ENCODE measurements at regions not wholly inside any gene's neighbourhood (a gene's known extent, or its start where the extent isn't known, plus 50 kb on each side); places are given as distances from the start of the nearest gene placed in this dataset.

DNA sequence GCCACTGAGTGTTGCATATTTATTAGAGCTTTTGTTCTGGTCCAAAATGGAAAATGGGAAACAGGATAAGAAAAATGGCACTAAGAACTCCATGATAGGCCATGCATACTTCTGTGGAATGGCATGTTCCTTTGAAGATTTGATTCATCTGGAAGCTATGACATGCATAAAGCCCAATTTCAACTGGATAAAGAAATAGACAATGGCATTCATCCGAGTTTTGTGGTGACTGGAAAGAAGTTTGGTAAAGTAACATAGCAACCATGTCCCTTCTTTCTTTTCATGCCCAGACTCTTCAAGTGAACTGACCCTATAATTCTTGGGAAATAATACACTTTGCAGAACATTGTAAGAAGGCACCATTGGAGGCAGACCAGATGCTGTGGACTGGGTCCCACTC lies 368.4 kb upstream of the IL12A start:
- TF ChIP-seq, protein P1, sequence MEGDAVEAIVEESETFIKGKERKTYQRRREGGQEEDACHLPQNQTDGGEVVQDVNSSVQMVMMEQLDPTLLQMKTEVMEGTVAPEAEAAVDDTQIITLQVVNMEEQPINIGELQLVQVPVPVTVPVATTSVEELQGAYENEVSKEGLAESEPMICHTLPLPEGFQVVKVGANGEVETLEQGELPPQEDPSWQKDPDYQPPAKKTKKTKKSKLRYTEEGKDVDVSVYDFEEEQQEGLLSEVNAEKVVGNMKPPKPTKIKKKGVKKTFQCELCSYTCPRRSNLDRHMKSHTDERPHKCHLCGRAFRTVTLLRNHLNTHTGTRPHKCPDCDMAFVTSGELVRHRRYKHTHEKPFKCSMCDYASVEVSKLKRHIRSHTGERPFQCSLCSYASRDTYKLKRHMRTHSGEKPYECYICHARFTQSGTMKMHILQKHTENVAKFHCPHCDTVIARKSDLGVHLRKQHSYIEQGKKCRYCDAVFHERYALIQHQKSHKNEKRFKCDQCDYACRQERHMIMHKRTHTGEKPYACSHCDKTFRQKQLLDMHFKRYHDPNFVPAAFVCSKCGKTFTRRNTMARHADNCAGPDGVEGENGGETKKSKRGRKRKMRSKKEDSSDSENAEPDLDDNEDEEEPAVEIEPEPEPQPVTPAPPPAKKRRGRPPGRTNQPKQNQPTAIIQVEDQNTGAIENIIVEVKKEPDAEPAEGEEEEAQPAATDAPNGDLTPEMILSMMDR (IDR thresholded peaks at IDR 0.05; ENCODE audit: partially characterized antibody, unreplicated experiment): no peak
- no peaks in the 10 kb centered on the region for H3K27me3 Mint-ChIP-seq (ENCODE audit: unreplicated experiment)
- no peak for DNase-seq
- no peak overlapping the region for H3K4me3 Mint-ChIP-seq (ENCODE audit: unreplicated experiment)
- no peaks in the 10 kb centered on the region for H3K36me3 Mint-ChIP-seq (ENCODE audit: unreplicated experiment)
- no peaks in the 10 kb centered on the region for H3K4me1 Mint-ChIP-seq (ENCODE audit: low read depth, unreplicated experiment)
- H3K27ac Mint-ChIP-seq (ENCODE audit: unreplicated experiment): no peak overlapping the region
- no peaks in the 10 kb centered on the region for H3K9me3 Mint-ChIP-seq (ENCODE audit: unreplicated experiment)

DNA sequence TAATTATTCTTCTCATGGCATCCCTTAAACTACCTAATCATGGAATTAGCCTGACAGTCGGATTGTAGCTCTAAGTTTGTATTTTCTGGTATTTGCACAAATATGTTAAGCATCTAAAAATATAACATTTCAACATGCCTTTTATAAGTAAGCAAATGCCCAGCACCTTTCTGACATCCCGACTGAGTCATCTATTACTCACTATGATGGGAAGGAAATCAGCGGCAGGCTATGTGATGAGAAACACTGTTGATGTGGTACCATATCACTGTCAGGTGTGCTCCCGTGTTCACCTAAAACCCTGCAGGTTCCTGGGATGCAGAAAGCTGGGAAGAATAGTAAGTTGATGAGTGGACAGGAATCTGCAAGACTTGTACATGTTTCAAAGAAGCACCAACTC lies 367.8 kb upstream of the IL12A start:
- Mint-ChIP-seq H3K4me3 (ENCODE audit: unreplicated experiment) (no peak overlapping the region), H3K27ac (ENCODE audit: unreplicated experiment) (no peak overlapping the region), H3K9me3 (ENCODE audit: unreplicated experiment) (no peaks in the 10 kb centered on the region), H3K27me3 (ENCODE audit: unreplicated experiment) (no peaks in the 10 kb centered on the region), H3K36me3 (ENCODE audit: unreplicated experiment) (no peaks in the 10 kb centered on the region), H3K4me1 (ENCODE audit: low read depth, unreplicated experiment) (no peaks in the 10 kb centered on the region)
- DNase-seq: no peak
- TF ChIP-seq, protein P1 (IDR thresholded peaks at IDR 0.05; ENCODE audit: partially characterized antibody, unreplicated experiment): no peak

DNA sequence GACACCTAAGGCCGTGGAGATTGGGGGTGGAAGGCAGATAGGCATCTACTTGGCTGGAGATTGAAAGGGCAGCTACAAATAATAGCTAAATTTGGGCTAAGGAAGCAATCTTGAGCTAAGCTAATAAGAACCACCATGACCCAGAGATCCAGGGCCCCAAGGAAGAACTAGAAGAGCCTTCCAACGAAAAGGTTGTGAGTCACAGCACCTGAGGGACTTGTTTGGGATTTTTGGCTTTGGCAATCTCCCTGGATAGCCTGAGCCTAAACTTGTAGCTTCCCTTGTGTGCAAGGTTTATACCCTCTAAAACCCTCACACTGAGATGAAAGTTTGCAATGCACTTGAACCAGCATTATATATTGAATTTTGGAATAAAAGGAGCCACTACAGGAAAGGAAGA lies 364.0 kb upstream of the IL12A start:
- Mint-ChIP-seq H3K9me3 (ENCODE audit: unreplicated experiment) (no peaks in the 10 kb centered on the region), H3K27ac (ENCODE audit: unreplicated experiment) (no peak overlapping the region), H3K4me3 (ENCODE audit: unreplicated experiment) (no peak overlapping the region), H3K36me3 (ENCODE audit: unreplicated experiment) (no peaks in the 10 kb centered on the region), H3K4me1 (ENCODE audit: low read depth, unreplicated experiment) (no peaks in the 10 kb centered on the region), H3K27me3 (ENCODE audit: unreplicated experiment) (no peaks in the 10 kb centered on the region)
- TF ChIP-seq, protein P1 (IDR thresholded peaks at IDR 0.05; ENCODE audit: partially characterized antibody, unreplicated experiment): no peak
- no peak for DNase-seq

- DNase-seq: no peak
- TF ChIP-seq, protein P1 (IDR thresholded peaks at IDR 0.05; ENCODE audit: partially characterized antibody, unreplicated experiment): no peak
- Mint-ChIP-seq H3K27me3 (ENCODE audit: unreplicated experiment) (peaks cover 2% of the 10 kb centered on the region), H3K27ac (ENCODE audit: unreplicated experiment) (no peak overlapping the region), H3K4me3 (ENCODE audit: unreplicated experiment) (no peak overlapping the region), H3K4me1 (ENCODE audit: low read depth, unreplicated experiment) (no peaks in the 10 kb centered on the region), H3K36me3 (ENCODE audit: unreplicated experiment) (no peaks in the 10 kb centered on the region), H3K9me3 (ENCODE audit: unreplicated experiment) (no peaks in the 10 kb centered on the region)
These were observed 363.0 kb upstream of the IL12A start for GRCh38 chr3:159625594-159625993.

DNA sequence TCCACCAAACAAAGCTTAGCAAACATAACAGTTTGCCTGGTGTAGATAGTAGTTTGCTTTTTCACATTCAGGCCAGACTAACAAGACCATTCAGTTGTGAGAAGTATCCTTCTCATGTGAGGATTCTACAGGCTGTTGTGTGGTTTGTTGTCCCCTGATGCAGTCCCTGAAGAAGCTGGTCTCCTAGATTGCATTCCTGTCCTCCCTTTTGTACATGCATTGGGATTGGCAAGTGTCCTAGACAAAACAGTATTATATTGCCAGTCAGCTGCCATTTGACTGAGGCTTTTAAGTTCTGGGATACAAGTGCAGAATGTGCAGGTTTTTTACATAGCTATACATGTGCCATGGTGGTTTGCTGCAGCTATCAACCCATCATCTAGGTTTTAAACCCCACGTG lies 362.0 kb upstream of the IL12A start:
- H3K27ac Mint-ChIP-seq (ENCODE audit: unreplicated experiment): no peak overlapping the region
- no peak overlapping the region for H3K4me3 Mint-ChIP-seq (ENCODE audit: unreplicated experiment)
- H3K9me3 Mint-ChIP-seq (ENCODE audit: unreplicated experiment): no peaks in the 10 kb centered on the region
- TF ChIP-seq, protein P1 (IDR thresholded peaks at IDR 0.05; ENCODE audit: partially characterized antibody, unreplicated experiment): no peak
- H3K36me3 Mint-ChIP-seq (ENCODE audit: unreplicated experiment): no peaks in the 10 kb centered on the region
- no peaks in the 10 kb centered on the region for H3K4me1 Mint-ChIP-seq (ENCODE audit: low read depth, unreplicated experiment)
- no peak for DNase-seq
- peaks cover 2% of the 10 kb centered on the region for H3K27me3 Mint-ChIP-seq (ENCODE audit: unreplicated experiment)
